GM23248 (cell line): ENCODE measurements at regions not wholly inside any gene's neighbourhood (a gene's known extent, or its start where the extent isn't known, plus 50 kb on each side); places are given as distances from the start of the nearest gene placed in this dataset.

Experiments
- DNase-seq: peaks from one replicate; pipeline ENCODE4 v3.0.0-alpha.2; 2015
- H2AFZ ChIP-seq: fragments of 200-600 bp; sonication (generic); 2 replicates; pipeline ENCODE4 v1.6.1; 2016; ENCODE audit warnings: antibody characterized with exemption
- H3F3A ChIP-seq: fragments of 200-600 bp; sonication (generic); 2 replicates; pipeline ENCODE4 v1.6.1; 2016; ENCODE audit warnings: mild to moderate bottlenecking, antibody characterized with exemption, mixed run types; ENCODE audit not compliant: insufficient read depth
- H3K27ac ChIP-seq: fragments of 200-600 bp; sonication (generic); 2 replicates; pipeline ENCODE4 v1.5.1; 2016; ENCODE audit warnings: mild to moderate bottlenecking
- H3K27me3 ChIP-seq: fragments of 200-600 bp; sonication (generic); replicated peaks from 2 replicates; pipeline ENCODE4 v1.6.1; 2016; ENCODE audit warnings: mild to moderate bottlenecking; ENCODE audit not compliant: insufficient read depth
- H3K36me3 ChIP-seq: fragments of 200-600 bp; sonication (generic); 2 replicates; pipeline ENCODE4 v1.6.1; 2016; ENCODE audit warnings: low read depth, mild to moderate bottlenecking
- H3K4me1 ChIP-seq: fragments of 200-600 bp; sonication (generic); 2 replicates; pipeline ENCODE4 v1.6.1; 2016; ENCODE audit warnings: mild to moderate bottlenecking; ENCODE audit not compliant: insufficient read depth
- H3K4me2 ChIP-seq: fragments of 200-600 bp; sonication (generic); one replicate; pipeline ENCODE4 v1.6.1; 2016; ENCODE audit warnings: mild to moderate bottlenecking; ENCODE audit not compliant: unreplicated experiment
- H3K4me3 ChIP-seq: fragments of 200-600 bp; sonication (generic); 2 replicates; pipeline ENCODE4 v1.5.1; 2016; ENCODE audit warnings: mild to moderate bottlenecking
- H3K79me2 ChIP-seq: fragments of 200-600 bp; sonication (generic); 2 replicates; pipeline ENCODE4 v1.6.1; 2016; ENCODE audit warnings: mild to moderate bottlenecking; ENCODE audit not compliant: insufficient read depth
- H3K9ac ChIP-seq: fragments of 200-600 bp; sonication (generic); 2 replicates; pipeline ENCODE4 v1.6.1; 2016; ENCODE audit warnings: mild to moderate bottlenecking
- H3K9me2 ChIP-seq: fragments of 200-600 bp; sonication (generic); 2 replicates; pipeline ENCODE4 v1.6.1; 2016; ENCODE audit warnings: mixed run types, mild to moderate bottlenecking, moderate library complexity; ENCODE audit not compliant: insufficient read depth
- H3K9me3 ChIP-seq: fragments of 200-600 bp; sonication (generic); one replicate; pipeline ENCODE4 v1.6.1; 2017; ENCODE audit warnings: low read depth
- H4K20me1 ChIP-seq: fragments of 200-600 bp; sonication (generic); 2 replicates; pipeline ENCODE4 v1.6.0; 2016; ENCODE audit not compliant: insufficient read depth
- EZH2 ChIP-seq: fragments of 200-600 bp; sonication (generic); IDR thresholded peaks from 2 replicates; pipeline ENCODE4 v1.6.1; 2018; ENCODE audit warnings: antibody characterized with exemption, mild to moderate bottlenecking; ENCODE audit not compliant: insufficient read depth, poor library complexity, severe bottlenecking
- EZH2phosphoT487 ChIP-seq: fragments of 200-600 bp; sonication (generic); IDR thresholded peaks from 2 replicates; pipeline ENCODE4 v1.6.1; 2018; ENCODE audit warnings: antibody characterized with exemption, moderate library complexity, mild to moderate bottlenecking, low read depth; ENCODE audit not compliant: insufficient read depth
- WGBS, 2 experiments: methylation state at CpG; one replicate each; pipeline ENCODE4 v1.1.6; 2015 to 2017; ENCODE audit warnings: low lambda C conversion rate in 2 of 2, low coverage in 1 of 2; ENCODE audit errors: missing lambda C conversion rate in 2 of 2; 5-methylcytosine and 5-hydroxymethylcytosine counted together
- in situ Hi-C: fragments of 300-500 bp; cut with MboI; formaldehyde crosslinking; loops from 2 replicates; pipeline ENCODE4 v1.15.0; 2020

DNA sequence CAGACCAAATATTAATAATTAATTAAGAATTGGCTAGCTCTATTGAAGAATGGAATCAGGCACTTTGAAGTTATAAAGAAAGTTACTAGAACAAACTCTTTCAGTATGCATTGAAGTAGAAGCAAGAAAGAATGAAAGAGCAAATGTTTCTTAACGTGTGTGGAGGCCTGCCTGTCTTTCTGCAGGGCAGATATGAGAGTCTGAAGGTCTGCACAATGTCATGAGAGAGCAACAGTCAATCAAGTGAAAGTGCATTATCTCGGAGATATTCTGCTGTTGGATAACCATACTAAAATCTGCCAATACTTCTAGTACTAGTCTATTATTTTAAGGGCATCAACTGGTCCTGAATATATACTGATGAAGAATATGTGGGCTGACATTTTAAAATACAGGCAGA lies 1270.8 kb downstream of the ZPLD1 start:
- Histone ChIP-seq H3K36me3 (no peaks in the 10 kb centered on the region), H3K9ac (no peak overlapping the region), H4K20me1 (no peaks in the 10 kb centered on the region), H3K79me2 (no peaks in the 10 kb centered on the region), H3K27me3 (no peaks in the 10 kb centered on the region), H3K4me2 (no peak overlapping the region), H3F3A (no peaks in the 10 kb centered on the region), H3K9me2 (no peaks in the 10 kb centered on the region), H2AFZ (no peak overlapping the region), H3K4me3 (no peak overlapping the region), H3K4me1 (no peaks in the 10 kb centered on the region), H3K27ac (no peak overlapping the region), H3K9me3 (no peaks in the 10 kb centered on the region)
- in situ Hi-C loops = no loop called here
- 10 to 13% methylated on average over 2 of the region's 2 CpGs for WGBS, 2 experiments
- no peak for TF ChIP-seq EZH2phosphoT487
- no peak for TF ChIP-seq EZH2
- DNase-seq = no peak

- Histone ChIP-seq H3K36me3 (no peaks in the 10 kb centered on the region), H3K9me3 (no peaks in the 10 kb centered on the region), H3K4me3 (no peak overlapping the region), H3K27me3 (no peaks in the 10 kb centered on the region), H4K20me1 (no peaks in the 10 kb centered on the region), H3K4me2 (no peak overlapping the region), H2AFZ (no peak overlapping the region), H3K4me1 (no peaks in the 10 kb centered on the region), H3K27ac (no peak overlapping the region), H3K9me2 (no peaks in the 10 kb centered on the region), H3F3A (no peaks in the 10 kb centered on the region), H3K79me2 (no peaks in the 10 kb centered on the region), H3K9ac (no peak overlapping the region)
- WGBS, 2 experiments = 3 to 7% methylated on average over 1 of the region's 1 CpG
- no peak for DNase-seq
- TF ChIP-seq EZH2phosphoT487 (no peak), EZH2 (no peak)
- in situ Hi-C loops = no loop called here
These were observed 1271.9 kb downstream of the ZPLD1 start for GRCh38 chr3:103706671-103707070.

GRCh38 chr3:103711670-103712069 lies 1276.9 kb downstream of the ZPLD1 start:
- no peak for DNase-seq
- H3K9me3 ChIP-seq = no peaks in the 10 kb centered on the region
- no peaks in the 10 kb centered on the region for H3K4me1 ChIP-seq
- no peaks in the 10 kb centered on the region for H3K79me2 ChIP-seq
- 30 to 32% methylated on average over 5 of the region's 5 CpGs for WGBS, 2 experiments
- H3K27ac ChIP-seq = no peak overlapping the region
- H4K20me1 ChIP-seq = no peaks in the 10 kb centered on the region
- no peak overlapping the region for H3K4me3 ChIP-seq
- no peaks in the 10 kb centered on the region for H3K9me2 ChIP-seq
- H3F3A ChIP-seq = no peaks in the 10 kb centered on the region
- H3K27me3 ChIP-seq = no peaks in the 10 kb centered on the region
- H3K4me2 ChIP-seq = no peak overlapping the region
- in situ Hi-C loops = no loop called here
- no peak overlapping the region for H3K9ac ChIP-seq
- H3K36me3 ChIP-seq = no peaks in the 10 kb centered on the region
- TF ChIP-seq EZH2phosphoT487 = no peak
- TF ChIP-seq EZH2 = no peak
- H2AFZ ChIP-seq = no peak overlapping the region

DNA sequence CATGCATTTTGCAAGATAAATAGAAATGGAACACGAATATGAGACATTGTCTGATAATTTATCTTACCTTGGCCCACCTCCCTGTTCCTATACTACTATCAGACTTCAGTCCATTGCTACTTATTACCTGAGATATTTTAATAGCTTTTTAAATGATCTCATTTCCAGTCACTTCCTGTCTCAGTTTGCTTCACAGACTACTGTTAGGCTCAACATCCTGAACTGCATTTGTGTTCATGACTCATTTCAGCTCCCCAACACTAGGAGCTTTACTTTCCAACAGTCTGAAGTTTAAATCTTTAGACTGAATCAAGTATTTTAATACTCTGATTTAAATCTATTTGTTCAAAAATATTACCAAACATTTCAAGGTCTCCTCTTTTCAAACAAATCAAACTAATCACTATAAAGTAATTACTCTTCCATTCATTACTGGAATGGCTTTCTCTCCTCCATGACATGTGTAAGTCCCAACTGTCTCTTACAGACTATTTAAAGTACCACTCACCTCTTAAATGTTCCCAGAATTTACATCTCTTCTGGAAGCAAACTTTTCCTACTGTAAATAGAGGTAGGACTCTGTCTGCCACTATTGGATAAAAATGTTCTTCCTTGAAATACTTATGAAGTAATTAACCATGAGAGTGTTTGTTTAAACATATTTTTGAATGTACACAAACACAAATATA lies 1277.6 kb downstream of the ZPLD1 start:
- H2AFZ ChIP-seq = no peak overlapping the region

GRCh38 chr3:103729547-103729946 lies 1294.7 kb downstream of the ZPLD1 start:
- DNase-seq = no peak
- H3K27ac ChIP-seq = no peak overlapping the region
- no peak overlapping the region for H2AFZ ChIP-seq
- H3K79me2 ChIP-seq = no peaks in the 10 kb centered on the region
- H3K36me3 ChIP-seq = no peaks in the 10 kb centered on the region
- H4K20me1 ChIP-seq = no peaks in the 10 kb centered on the region
- H3K4me2 ChIP-seq = no peak overlapping the region
- H3K9me3 ChIP-seq = no peaks in the 10 kb centered on the region
- no peaks in the 10 kb centered on the region for H3K9me2 ChIP-seq
- H3K4me1 ChIP-seq = no peaks in the 10 kb centered on the region
- H3F3A ChIP-seq = no peaks in the 10 kb centered on the region
- 7% methylated on average over 3 of the region's 3 CpGs for WGBS, 2 experiments
- H3K27me3 ChIP-seq = no peaks in the 10 kb centered on the region
- no peak overlapping the region for H3K9ac ChIP-seq
- in situ Hi-C loops = no loop called here
- H3K4me3 ChIP-seq = no peak overlapping the region
- no peak for TF ChIP-seq EZH2phosphoT487
- TF ChIP-seq EZH2 = no peak

More for the DNA sequence above, 1277.6 kb downstream of the ZPLD1 start:
- DNase-seq = no peak
- Histone ChIP-seq H3K27me3 (no peaks in the 10 kb centered on the region), H3K9ac (no peak overlapping the region), H3K27ac (no peak overlapping the region), H4K20me1 (no peaks in the 10 kb centered on the region), H3K4me2 (no peak overlapping the region), H3F3A (no peaks in the 10 kb centered on the region), H3K4me1 (no peaks in the 10 kb centered on the region), H3K36me3 (no peaks in the 10 kb centered on the region), H3K4me3 (no peak overlapping the region), H3K79me2 (no peaks in the 10 kb centered on the region), H3K9me2 (no peaks in the 10 kb centered on the region), H3K9me3 (no peaks in the 10 kb centered on the region)
- TF ChIP-seq EZH2phosphoT487 (no peak), EZH2 (no peak)
- WGBS, 2 experiments = 5 to 7% methylated on average over 1 of the region's 1 CpG
- in situ Hi-C loops = no loop called here
